GM13977 (cell line): ENCODE measurements at regions not wholly inside any gene's neighbourhood (a gene's known extent, or its start where the extent isn't known, plus 50 kb on each side); places are given as distances from the start of the nearest gene placed in this dataset.

Experiments
- DNase-seq: peaks from one replicate; pipeline ENCODE4 v3.0.0; 2012; ENCODE audit warnings: low spot score
- in situ Hi-C: fragments of 300-500 bp; cut with MboI; formaldehyde crosslinking; loops from one replicate; pipeline ENCODE4 v1.12.0; 2022; ENCODE audit warnings: low sequenced_read_pairs, low pct_unique_long_range_greater_than_20kb, mixed read lengths, inconsistent platforms; ENCODE audit not compliant: unreplicated experiment
- TF ChIP-seq, protein P1 (sequence below): IDR thresholded peaks from 2 replicates; pipeline ENCODE4 v1.5.1; 2012; ENCODE audit warnings: mild to moderate bottlenecking, control low read depth; ENCODE audit not compliant: insufficient read depth; ENCODE audit errors: extremely low read depth, missing control alignments

DNA sequence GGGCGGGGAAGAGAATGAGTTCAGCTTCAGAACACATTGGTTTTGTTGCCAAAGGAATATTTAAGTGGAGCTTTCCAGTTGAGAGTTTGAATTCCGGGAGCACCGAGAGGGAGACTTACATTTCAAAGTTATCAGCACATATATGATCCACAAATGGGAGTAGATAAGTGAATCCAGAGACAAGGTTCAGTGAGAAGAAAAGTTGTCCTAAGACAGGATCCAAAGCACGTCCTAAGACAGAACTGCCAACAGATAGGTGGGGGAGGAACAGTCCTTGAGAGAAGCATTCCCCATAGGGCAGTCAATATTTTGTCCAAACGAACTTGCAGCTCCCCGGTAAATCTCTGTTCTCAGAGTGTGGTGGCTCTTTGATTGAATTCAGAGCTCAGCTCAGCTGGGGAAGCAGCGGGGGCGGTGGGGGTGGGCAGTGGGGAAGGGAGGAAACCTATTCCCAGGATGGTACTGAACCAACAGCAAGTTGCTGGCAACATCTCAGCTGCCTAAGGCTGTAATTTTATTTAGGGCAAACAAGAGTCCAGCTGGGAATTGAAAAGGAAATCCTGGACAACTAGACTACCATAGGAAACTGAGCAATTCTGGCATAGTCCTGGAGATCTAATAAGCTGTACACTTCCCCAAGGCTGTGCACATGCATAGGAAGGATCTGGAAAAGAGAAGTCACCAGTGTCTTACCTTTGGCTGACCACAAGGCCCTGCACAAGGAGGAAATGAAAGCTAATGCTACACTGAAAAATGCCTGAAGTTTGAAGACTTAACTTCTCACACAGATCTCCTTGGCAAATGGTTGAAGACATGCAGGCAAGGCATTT is 94.2 kb upstream of the CXCL12 start:
- TF ChIP-seq, protein P1, sequence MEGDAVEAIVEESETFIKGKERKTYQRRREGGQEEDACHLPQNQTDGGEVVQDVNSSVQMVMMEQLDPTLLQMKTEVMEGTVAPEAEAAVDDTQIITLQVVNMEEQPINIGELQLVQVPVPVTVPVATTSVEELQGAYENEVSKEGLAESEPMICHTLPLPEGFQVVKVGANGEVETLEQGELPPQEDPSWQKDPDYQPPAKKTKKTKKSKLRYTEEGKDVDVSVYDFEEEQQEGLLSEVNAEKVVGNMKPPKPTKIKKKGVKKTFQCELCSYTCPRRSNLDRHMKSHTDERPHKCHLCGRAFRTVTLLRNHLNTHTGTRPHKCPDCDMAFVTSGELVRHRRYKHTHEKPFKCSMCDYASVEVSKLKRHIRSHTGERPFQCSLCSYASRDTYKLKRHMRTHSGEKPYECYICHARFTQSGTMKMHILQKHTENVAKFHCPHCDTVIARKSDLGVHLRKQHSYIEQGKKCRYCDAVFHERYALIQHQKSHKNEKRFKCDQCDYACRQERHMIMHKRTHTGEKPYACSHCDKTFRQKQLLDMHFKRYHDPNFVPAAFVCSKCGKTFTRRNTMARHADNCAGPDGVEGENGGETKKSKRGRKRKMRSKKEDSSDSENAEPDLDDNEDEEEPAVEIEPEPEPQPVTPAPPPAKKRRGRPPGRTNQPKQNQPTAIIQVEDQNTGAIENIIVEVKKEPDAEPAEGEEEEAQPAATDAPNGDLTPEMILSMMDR, result no peak
- in situ Hi-C loops, result no loop called here
- no peak for DNase-seq

DNA sequence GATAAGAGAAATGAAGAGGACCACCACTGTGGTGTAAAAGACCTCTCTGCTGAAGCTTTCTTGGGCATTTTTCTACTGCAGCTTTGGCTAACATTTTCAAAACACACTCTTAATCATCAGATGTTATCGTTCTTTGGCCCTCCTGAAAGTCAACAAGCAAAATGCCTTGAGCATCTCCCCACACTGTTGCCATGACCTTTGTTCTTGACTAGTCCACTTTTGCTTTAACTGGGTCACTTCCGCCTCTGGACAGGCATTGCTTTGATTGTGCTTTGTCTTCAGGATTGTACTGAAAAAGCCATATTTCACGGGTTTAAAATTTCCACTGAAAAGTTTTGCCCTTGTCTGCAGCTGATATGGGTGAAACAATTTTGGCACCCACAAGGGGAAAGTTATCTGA is 107.8 kb upstream of the CXCL12 start:
- TF ChIP-seq, protein P1, result no peak
- DNase-seq, result no peak
- in situ Hi-C loops, result no loop called here

DNA sequence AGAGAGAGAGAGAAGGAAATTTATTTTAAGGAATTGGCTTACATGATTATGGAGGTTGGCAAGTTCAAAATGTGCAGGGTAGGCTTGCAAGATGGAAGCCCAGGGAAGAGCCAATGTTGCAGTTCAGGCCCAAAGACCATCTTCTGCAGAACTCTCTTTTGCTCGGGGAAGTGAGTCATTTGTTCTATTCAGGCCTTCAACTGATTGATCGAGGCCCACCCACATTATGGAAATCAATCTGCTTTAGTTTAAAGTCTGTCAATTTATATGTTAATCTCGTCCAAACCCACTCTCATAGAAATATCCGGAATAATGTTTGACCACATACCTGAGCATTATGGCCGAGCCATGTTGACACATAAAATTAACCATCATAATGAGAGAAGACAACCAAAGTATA is 113.3 kb upstream of the CXCL12 start:
- TF ChIP-seq, protein P1, result no peak
- in situ Hi-C loops, result no loop called here
- DNase-seq, result no peak

DNA sequence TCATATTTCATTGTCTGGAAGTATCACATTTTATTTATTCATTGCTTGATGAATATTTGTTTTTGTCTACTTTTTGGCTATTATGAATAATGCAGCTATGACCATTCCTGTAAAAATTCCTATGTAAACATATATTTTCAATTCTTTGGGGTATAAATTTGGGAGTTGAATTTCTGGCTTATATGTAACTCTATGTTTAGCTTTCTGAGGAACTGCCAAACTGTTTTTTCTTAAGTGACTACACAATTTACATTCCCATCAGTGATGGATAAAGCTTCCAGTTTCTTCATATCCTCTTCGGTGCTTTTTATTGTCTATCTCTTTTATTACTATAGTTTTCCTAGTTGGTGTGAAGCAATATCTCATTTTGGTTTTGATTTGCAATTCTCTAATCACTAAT is 115.6 kb upstream of the CXCL12 start:
- in situ Hi-C loops, result no loop called here
- TF ChIP-seq, protein P1, result no peak
- no peak for DNase-seq

DNA sequence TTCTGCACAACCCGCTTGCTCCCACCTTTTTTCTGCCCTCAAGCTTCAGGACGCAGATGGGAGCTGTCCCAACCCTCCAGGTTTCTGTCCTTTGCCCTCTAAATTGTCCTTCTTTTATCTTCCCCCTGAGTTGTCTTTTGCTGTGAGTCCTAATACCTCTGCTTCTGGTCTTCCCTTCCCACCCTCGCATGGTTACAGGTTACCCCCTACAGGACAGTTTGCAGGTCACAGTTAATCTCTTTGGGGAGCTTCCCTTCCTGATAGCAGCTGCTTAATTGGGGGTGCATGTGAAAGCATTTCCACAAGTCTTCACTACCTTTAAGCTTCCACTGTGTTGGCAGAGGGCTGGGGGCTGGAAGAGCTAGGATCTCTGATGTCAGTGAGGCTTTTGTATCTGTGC is 121.5 kb upstream of the CXCL12 start:
- DNase-seq, result no peak
- TF ChIP-seq, protein P1, result no peak
- in situ Hi-C loops, result no loop called here

DNA sequence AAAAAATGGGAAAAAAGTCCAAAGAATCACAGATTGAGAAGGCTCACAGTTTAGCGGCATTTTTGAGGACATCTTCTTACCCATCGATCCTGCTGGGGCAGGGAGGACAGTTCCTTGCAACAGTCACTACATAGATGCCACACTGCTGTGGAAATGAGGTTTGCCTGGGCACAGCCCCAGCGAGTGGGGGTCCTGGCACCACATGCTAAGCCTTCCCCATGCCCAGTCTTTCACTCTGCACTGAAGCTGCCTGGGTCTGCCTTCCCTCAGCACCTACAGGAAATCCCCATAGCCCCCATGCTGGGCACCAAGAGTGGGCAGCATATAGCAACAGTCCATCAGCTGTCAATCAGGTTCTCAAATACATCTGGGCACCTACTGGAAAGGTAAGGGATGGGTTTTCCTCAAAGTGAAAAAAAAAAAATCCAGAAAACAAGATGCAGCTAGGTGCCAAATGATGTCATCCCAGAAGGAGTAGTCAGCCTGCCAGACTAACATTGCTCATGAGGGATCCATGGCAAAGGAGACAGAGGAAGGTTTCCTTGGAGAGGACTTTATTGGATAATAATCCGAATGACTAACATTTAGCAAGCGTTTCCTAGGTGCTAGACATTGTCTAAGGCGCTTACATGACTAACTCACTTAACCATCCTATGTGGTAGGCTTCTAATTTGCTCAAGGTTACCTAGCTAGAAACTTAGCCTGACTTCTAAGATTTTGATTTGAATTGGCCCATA is 125.7 kb upstream of the CXCL12 start:
- in situ Hi-C loops, result no loop called here
- no peak for DNase-seq
- TF ChIP-seq, protein P1, result no peak
